ENCODE measurements at regions not wholly inside any gene's neighbourhood (a gene's known extent, or its start where the extent isn't known, plus 50 kb on each side); places are given as distances from the start of the nearest gene placed in this dataset.

- no peak overlapping the region for H2BK5ac ChIP-seq (ENCODE audit: low read depth, low read length)
- no peak overlapping the region for H3K23ac ChIP-seq (ENCODE audit: insufficient read length)
- no peak overlapping the region for H4K91ac ChIP-seq (replicated peaks; ENCODE audit: insufficient read length, low read length)
- DNase-seq (ENCODE audit: low read depth in 1 of 2, low spot score in 2 of 2): no peak
- H3K23me2 ChIP-seq (ENCODE audit: low read depth, low read length): no peaks in the 10 kb centered on the region
- H2BK120ac ChIP-seq (replicated peaks; ENCODE audit: low read depth, low read length): no peak overlapping the region
- no peak for FAIRE-seq
- H2BK20ac ChIP-seq (ENCODE audit: low read length): no peak overlapping the region
- H3K4me3 ChIP-seq (ENCODE audit: extremely low read depth in 1 of 4, insufficient read depth in 2 of 4, low read depth in 3 of 4, low read length in 4 of 4): no peak overlapping the region
- H3K18ac ChIP-seq (ENCODE audit: extremely low read depth, low read length): no peak overlapping the region
- no peak overlapping the region for H3K4me2 ChIP-seq (ENCODE audit: insufficient read depth in 1 of 2, low read depth in 2 of 2, low read length in 2 of 2)
- no peak overlapping the region for H3K4ac ChIP-seq (replicated peaks; ENCODE audit: insufficient read length, low read depth, low read length)
- no peak overlapping the region for H4K5ac ChIP-seq (ENCODE audit: insufficient read length, low read depth, low read length)
- H3K36me3 ChIP-seq (ENCODE audit: control insufficient read depth in 2 of 4, insufficient read depth in 4 of 4, low read length in 3 of 4): no peaks in the 10 kb centered on the region
- no peaks in the 10 kb centered on the region for H3K79me1 ChIP-seq (ENCODE audit: low read depth, low read length)
- H3K79me2 ChIP-seq (ENCODE audit: control insufficient read depth in 1 of 2, insufficient read depth in 2 of 2, low read length in 2 of 2): no peaks in the 10 kb centered on the region
- no peaks in the 10 kb centered on the region for H4K20me1 ChIP-seq (replicated peaks in 1 of 2; ENCODE audit: control insufficient read depth in 1 of 2, insufficient read depth in 2 of 2, low read length in 2 of 2)
- CTCF ChIA-PET (ENCODE audit: partially characterized antibody): no interaction called here
- H3K56ac ChIP-seq (replicated peaks; ENCODE audit: insufficient read length, low read depth, low read length): no peak overlapping the region
- no peak overlapping the region for H3K14ac ChIP-seq (ENCODE audit: insufficient read length)
- no peaks in the 10 kb centered on the region for H3K4me1 ChIP-seq (replicated peaks in 1 of 4; ENCODE audit: control insufficient read depth in 3 of 4, insufficient read depth in 4 of 4, low read length in 3 of 4)
- no peak overlapping the region for H2AFZ ChIP-seq (ENCODE audit: low read length)
- no peak overlapping the region for H2BK12ac ChIP-seq (ENCODE audit: low read depth, low read length)
- H3K9ac ChIP-seq (replicated peaks in 1 of 4; ENCODE audit: extremely low read depth in 1 of 4, low read depth in 3 of 4, low read length in 3 of 4): no peak overlapping the region
- no peak overlapping the region for H2BK15ac ChIP-seq (ENCODE audit: low read length)
- no peak overlapping the region for H2AK5ac ChIP-seq (ENCODE audit: low read depth, low read length)
- POLR2A ChIA-PET (ENCODE audit: partially characterized antibody): no interaction called here
- peaks cover 0 to 5% of the 10 kb centered on the region in 2 experiments; a peak in 1 of 4 replicates for H3K9me3 ChIP-seq (ENCODE audit: insufficient read depth in 2 of 2, low read depth in 1 of 2, low read length in 1 of 2)
- no peak for TF ChIP-seq RAD21 (IDR thresholded peaks at IDR 0.05 in 1 of 2, conservative IDR thresholded peaks at IDR 0.05 in 1 of 2; ENCODE audit: low read depth in 2 of 2, low read length in 2 of 2)
- TF ChIP-seq RNF2 (IDR thresholded peaks at IDR 0.05; ENCODE audit: borderline replicate concordance, low read depth, low read length, missing control alignments, poor library complexity, severe bottlenecking): no peak
- TF ChIP-seq E2F6 (IDR thresholded peaks at IDR 0.05): no peak
- TF ChIP-seq SIRT6 (IDR thresholded peaks at IDR 0.05; ENCODE audit: low read length): no peak
- TF ChIP-seq GTF2F1 (IDR thresholded peaks at IDR 0.05; ENCODE audit: borderline replicate concordance, low read depth, low read length): no peak
- TF ChIP-seq KDM1A (IDR thresholded peaks at IDR 0.05; ENCODE audit: borderline replicate concordance, low read length): no peak
- TF ChIP-seq EZH2 (IDR thresholded peaks at IDR 0.05; ENCODE audit: low read depth, low read length, severe bottlenecking): no peak
- no peak for TF ChIP-seq SP4 (IDR thresholded peaks at IDR 0.05; ENCODE audit: low read length)
- no peaks in the 10 kb centered on the region for H3K27me3 ChIP-seq (replicated peaks in 1 of 4; ENCODE audit: control insufficient read depth in 3 of 4, extremely low read depth in 1 of 4, insufficient read depth in 3 of 4, low read length in 3 of 4)
- no peak overlapping the region for H3K27ac ChIP-seq (ENCODE audit: low read depth, low read length)
- WGBS, 2 experiments (ENCODE audit: extremely low coverage in 1 of 2, insufficient coverage in 1 of 2, insufficient read length in 1 of 2, insufficient replicate concordance in 2 of 2, low coverage in 1 of 2, low lambda C conversion rate in 2 of 2, missing lambda C conversion rate in 1 of 2): 95% methylated on average over 1 of the region's 1 CpG; no CpG with 5 or more reads in 1 of the 2 experiments
- no peak overlapping the region for H4K8ac ChIP-seq (ENCODE audit: extremely low read depth, insufficient read depth, low read length)
Observed at GRCh38 chr10:81722399-81722798, 152.6 kb upstream of the NRG3 start.
